ENCODE measurements at regions not wholly inside any gene's neighbourhood (a gene's known extent, or its start where the extent isn't known, plus 50 kb on each side); places are given as distances from the start of the nearest gene placed in this dataset.

DNA sequence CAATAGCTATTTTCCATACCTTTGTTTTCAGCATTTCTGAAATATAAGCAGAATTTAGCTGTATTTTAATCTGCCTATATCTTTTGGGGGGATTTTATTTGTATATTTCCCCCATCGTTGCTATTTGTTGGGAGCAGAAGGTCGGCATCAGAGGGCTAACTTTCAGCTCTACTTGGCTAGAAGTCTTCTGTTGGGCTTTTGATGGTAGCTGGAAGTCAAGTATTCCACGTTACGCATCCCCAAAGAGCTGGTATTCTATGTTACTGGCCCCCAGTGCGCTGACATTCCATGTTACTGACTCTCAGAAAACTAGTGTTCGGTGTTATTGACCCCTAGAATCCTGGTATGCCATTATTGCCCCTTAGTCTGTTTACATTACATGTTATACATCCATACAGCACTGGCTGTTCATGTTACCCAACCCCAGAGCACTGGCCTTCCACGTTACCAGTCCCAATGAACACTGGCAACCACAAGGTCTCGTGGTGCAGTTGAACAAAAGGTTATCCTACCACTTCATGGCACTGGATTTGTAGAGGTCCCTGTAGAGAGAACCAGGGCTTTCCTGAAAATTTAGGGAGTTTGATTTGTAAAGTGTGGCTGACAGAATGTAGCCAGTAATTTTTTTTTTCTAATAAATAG, 278.1 kb upstream of the CD180 start:
- TF ChIP-seq TAF1 (IDR thresholded peaks at IDR 0.05; ENCODE audit: borderline replicate concordance, insufficient read depth, low read length) (no peak), POLR2AphosphoS5 (IDR thresholded peaks at IDR 0.05; ENCODE audit: low read depth, low read length) (no peak), FOXP2 (optimal IDR thresholded peaks at IDR 0.05; ENCODE audit: borderline replicate concordance, extremely low read depth, extremely low read length, insufficient read depth) (no peak), SIN3A (IDR thresholded peaks at IDR 0.05; ENCODE audit: borderline replicate concordance, insufficient read depth, low read length) (no peak)
- TF ChIP-seq, protein P1, sequence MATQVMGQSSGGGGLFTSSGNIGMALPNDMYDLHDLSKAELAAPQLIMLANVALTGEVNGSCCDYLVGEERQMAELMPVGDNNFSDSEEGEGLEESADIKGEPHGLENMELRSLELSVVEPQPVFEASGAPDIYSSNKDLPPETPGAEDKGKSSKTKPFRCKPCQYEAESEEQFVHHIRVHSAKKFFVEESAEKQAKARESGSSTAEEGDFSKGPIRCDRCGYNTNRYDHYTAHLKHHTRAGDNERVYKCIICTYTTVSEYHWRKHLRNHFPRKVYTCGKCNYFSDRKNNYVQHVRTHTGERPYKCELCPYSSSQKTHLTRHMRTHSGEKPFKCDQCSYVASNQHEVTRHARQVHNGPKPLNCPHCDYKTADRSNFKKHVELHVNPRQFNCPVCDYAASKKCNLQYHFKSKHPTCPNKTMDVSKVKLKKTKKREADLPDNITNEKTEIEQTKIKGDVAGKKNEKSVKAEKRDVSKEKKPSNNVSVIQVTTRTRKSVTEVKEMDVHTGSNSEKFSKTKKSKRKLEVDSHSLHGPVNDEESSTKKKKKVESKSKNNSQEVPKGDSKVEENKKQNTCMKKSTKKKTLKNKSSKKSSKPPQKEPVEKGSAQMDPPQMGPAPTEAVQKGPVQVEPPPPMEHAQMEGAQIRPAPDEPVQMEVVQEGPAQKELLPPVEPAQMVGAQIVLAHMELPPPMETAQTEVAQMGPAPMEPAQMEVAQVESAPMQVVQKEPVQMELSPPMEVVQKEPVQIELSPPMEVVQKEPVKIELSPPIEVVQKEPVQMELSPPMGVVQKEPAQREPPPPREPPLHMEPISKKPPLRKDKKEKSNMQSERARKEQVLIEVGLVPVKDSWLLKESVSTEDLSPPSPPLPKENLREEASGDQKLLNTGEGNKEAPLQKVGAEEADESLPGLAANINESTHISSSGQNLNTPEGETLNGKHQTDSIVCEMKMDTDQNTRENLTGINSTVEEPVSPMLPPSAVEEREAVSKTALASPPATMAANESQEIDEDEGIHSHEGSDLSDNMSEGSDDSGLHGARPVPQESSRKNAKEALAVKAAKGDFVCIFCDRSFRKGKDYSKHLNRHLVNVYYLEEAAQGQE (IDR thresholded peaks at IDR 0.05; ENCODE audit: insufficient read depth in 1 of 2, low read depth in 2 of 2, low read length in 2 of 2) = no peak

DNA sequence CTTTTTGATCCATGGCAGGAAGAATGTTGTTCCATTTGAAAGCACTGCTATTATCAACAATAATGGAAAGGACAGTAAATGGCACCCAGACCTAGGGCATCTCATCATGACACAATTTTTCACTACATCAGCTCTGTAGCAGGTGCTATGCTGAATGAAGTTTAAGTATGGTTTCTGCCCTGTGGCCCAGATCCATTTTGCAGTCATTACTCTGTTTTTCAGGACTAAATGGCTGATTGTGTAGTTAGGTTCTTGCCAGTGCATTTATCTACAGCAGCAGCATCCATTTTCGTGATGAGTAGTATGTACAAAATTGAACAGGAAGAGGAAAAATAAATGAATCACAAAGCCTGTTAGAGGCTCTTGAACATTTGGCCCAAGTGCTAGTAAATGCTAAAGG, 270.5 kb upstream of the CD180 start:
- TF ChIP-seq, protein P1 (IDR thresholded peaks at IDR 0.05; ENCODE audit: insufficient read depth in 1 of 2, low read depth in 2 of 2, low read length in 2 of 2) = no peak
- TF ChIP-seq POLR2AphosphoS5 (IDR thresholded peaks at IDR 0.05; ENCODE audit: low read depth, low read length) (no peak), FOXP2 (optimal IDR thresholded peaks at IDR 0.05; ENCODE audit: borderline replicate concordance, extremely low read depth, extremely low read length, insufficient read depth) (no peak), TAF1 (IDR thresholded peaks at IDR 0.05; ENCODE audit: borderline replicate concordance, insufficient read depth, low read length) (no peak), SIN3A (IDR thresholded peaks at IDR 0.05; ENCODE audit: borderline replicate concordance, insufficient read depth, low read length) (no peak)

DNA sequence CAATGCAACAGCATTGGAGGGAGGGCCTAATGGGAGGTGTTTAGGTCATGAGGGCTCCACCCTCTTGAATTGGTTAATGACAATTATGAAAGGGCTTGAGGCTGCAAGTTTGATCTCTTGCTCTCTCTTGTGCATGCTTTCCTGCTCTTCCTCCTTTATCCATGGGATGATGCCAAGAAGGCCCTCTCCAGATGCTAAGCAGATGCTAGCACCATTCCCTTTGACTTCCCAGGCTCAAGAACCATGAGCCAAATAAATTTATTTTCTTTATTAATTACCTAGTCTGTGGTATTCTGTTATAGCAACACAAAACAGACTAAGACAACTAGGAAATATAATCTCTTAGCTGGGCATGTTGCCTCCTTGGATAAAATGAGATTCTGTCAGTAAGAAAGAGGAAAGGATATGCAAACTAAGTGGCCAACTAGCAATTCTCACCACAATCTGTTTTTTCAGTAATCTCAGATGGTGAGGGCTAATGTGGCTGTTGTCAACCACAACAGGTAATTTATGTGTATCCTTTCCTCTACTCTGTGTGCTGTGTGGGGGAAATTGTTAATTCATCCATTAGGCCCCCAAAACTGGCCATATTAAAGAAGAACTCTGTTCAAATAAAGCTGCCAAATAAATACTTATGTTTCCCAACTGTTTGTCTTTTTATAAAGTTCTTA, 269.1 kb upstream of the CD180 start:
- TF ChIP-seq FOXP2 (optimal IDR thresholded peaks at IDR 0.05; ENCODE audit: borderline replicate concordance, extremely low read depth, extremely low read length, insufficient read depth) (no peak), POLR2AphosphoS5 (IDR thresholded peaks at IDR 0.05; ENCODE audit: low read depth, low read length) (no peak), SIN3A (IDR thresholded peaks at IDR 0.05; ENCODE audit: borderline replicate concordance, insufficient read depth, low read length) (no peak), TAF1 (IDR thresholded peaks at IDR 0.05; ENCODE audit: borderline replicate concordance, insufficient read depth, low read length) (no peak)
- TF ChIP-seq, protein P1 (IDR thresholded peaks at IDR 0.05; ENCODE audit: insufficient read depth in 1 of 2, low read depth in 2 of 2, low read length in 2 of 2) = no peak

DNA sequence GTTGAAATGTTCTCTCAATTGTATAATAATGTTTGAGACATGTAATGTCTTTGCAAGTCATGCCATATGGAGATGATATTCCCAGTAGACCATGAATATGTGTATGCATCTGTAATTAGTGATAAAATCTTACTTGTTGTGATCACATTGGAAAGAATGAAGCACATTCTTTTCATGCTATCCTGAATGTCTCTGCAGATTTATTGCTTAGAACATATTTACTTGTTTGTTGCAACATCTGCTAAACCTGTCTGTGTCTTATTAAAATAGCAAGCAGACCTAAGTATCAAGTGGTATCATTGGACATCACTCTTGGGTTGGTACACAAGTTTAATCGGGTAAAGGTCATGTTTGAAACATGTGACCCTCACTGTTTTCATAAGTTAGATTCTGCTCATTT, 265.5 kb upstream of the CD180 start:
- TF ChIP-seq FOXP2 (optimal IDR thresholded peaks at IDR 0.05; ENCODE audit: borderline replicate concordance, extremely low read depth, extremely low read length, insufficient read depth) = no peak
- TF ChIP-seq TAF1 (IDR thresholded peaks at IDR 0.05; ENCODE audit: borderline replicate concordance, insufficient read depth, low read length) = no peak
- no peak for TF ChIP-seq POLR2AphosphoS5 (IDR thresholded peaks at IDR 0.05; ENCODE audit: low read depth, low read length)
- TF ChIP-seq SIN3A (IDR thresholded peaks at IDR 0.05; ENCODE audit: borderline replicate concordance, insufficient read depth, low read length) = no peak
- TF ChIP-seq, protein P1 (IDR thresholded peaks at IDR 0.05; ENCODE audit: insufficient read depth in 1 of 2, low read depth in 2 of 2, low read length in 2 of 2) = no peak

All from PFSK-1 (cell line).